PC-3 (cell line): ENCODE measurements at regions not wholly inside any gene's neighbourhood (a gene's known extent, or its start where the extent isn't known, plus 50 kb on each side); places are given as distances from the start of the nearest gene placed in this dataset.

Source experiments
- CTCF ChIP-seq: fragments of 300-600 bp; sonication (generic); conservative IDR thresholded peaks from 2 replicates; pipeline ENCODE4 v1.5.1; 2017; ENCODE audit warnings: antibody characterized with exemption, low read depth, mild to moderate bottlenecking, low read length
- EZH2phosphoT487 ChIP-seq: fragments of 300-600 bp; sonication (generic); IDR thresholded peaks from 2 replicates; pipeline ENCODE4 v1.6.1; 2018; ENCODE audit warnings: mild to moderate bottlenecking, antibody characterized with exemption, low read length, borderline replicate concordance

- TF ChIP-seq CTCF = peak; percentile 96
- no peak for TF ChIP-seq EZH2phosphoT487
Measured at GRCh38 chr5:18305288-18305924, 671.1 kb downstream of the TAF11L14 start.
